ENCODE measurements at regions not wholly inside any gene's neighbourhood (a gene's known extent, or its start where the extent isn't known, plus 50 kb on each side); places are given as distances from the start of the nearest gene placed in this dataset.

DNA sequence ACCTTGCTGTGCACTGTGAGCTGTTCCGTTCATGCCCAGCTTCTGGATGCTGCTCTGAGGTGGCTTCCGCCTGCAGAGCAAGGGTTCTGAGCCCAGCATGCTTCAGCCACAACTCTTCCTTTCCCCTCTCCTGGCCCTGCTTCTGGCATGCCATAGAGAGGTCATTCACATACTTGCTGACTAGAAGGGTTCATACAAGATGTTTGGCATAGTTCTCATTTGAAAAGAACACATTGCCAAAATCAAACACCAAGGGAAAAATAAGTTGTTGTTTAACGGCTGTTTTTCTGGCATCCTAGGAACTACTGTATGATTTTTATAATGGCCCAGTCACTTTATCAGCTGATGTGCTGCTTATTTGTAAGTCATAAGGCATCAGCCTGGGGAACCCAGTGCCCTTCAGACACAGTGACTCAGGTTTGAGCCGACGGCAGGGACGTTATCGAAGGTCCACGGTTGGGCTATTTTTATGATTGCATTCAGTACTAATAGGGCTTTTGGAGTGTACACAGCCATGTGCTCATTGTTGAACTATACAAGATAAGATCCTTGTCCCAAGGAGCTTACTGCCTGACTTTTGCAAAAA is 53.9 kb upstream of the CTAGE1 start:
- TF ChIP-seq ZBTB21 (CRISPR knock-in tag; IDR thresholded peaks at IDR 0.05; ENCODE audit: borderline replicate concordance) (no peak), NR2C2 (CRISPR knock-in tag; IDR thresholded peaks at IDR 0.05) (no peak), FOXP1 (CRISPR knock-in tag; IDR thresholded peaks at IDR 0.05; ENCODE audit: borderline replicate concordance) (no peak), ESRRA (CRISPR knock-in tag; IDR thresholded peaks at IDR 0.05; ENCODE audit: borderline replicate concordance) (no peak), ZNF317 (CRISPR knock-in tag; IDR thresholded peaks at IDR 0.05; ENCODE audit: borderline replicate concordance, low read depth) (no peak)
- TF ChIP-seq, protein P1, sequence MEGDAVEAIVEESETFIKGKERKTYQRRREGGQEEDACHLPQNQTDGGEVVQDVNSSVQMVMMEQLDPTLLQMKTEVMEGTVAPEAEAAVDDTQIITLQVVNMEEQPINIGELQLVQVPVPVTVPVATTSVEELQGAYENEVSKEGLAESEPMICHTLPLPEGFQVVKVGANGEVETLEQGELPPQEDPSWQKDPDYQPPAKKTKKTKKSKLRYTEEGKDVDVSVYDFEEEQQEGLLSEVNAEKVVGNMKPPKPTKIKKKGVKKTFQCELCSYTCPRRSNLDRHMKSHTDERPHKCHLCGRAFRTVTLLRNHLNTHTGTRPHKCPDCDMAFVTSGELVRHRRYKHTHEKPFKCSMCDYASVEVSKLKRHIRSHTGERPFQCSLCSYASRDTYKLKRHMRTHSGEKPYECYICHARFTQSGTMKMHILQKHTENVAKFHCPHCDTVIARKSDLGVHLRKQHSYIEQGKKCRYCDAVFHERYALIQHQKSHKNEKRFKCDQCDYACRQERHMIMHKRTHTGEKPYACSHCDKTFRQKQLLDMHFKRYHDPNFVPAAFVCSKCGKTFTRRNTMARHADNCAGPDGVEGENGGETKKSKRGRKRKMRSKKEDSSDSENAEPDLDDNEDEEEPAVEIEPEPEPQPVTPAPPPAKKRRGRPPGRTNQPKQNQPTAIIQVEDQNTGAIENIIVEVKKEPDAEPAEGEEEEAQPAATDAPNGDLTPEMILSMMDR (IDR thresholded peaks at IDR 0.05): no peak
- TF ChIP-seq, protein P2, sequence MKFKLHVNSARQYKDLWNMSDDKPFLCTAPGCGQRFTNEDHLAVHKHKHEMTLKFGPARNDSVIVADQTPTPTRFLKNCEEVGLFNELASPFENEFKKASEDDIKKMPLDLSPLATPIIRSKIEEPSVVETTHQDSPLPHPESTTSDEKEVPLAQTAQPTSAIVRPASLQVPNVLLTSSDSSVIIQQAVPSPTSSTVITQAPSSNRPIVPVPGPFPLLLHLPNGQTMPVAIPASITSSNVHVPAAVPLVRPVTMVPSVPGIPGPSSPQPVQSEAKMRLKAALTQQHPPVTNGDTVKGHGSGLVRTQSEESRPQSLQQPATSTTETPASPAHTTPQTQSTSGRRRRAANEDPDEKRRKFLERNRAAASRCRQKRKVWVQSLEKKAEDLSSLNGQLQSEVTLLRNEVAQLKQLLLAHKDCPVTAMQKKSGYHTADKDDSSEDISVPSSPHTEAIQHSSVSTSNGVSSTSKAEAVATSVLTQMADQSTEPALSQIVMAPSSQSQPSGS (CRISPR knock-in tag; IDR thresholded peaks at IDR 0.05; ENCODE audit: borderline replicate concordance, low read depth): no peak
- TF ChIP-seq, protein P3, sequence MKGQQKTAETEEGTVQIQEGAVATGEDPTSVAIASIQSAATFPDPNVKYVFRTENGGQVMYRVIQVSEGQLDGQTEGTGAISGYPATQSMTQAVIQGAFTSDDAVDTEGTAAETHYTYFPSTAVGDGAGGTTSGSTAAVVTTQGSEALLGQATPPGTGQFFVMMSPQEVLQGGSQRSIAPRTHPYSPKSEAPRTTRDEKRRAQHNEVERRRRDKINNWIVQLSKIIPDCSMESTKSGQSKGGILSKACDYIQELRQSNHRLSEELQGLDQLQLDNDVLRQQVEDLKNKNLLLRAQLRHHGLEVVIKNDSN (CRISPR knock-in tag; IDR thresholded peaks at IDR 0.05): no peak
- TF ChIP-seq, protein P4, sequence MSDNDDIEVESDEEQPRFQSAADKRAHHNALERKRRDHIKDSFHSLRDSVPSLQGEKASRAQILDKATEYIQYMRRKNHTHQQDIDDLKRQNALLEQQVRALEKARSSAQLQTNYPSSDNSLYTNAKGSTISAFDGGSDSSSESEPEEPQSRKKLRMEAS (CRISPR knock-in tag; IDR thresholded peaks at IDR 0.05): no peak

Measured in WTC11 (cell line).